SK-N-SH treated with all-trans-retinoic acid at 6 μM for 48 hours (cell line): ENCODE measurements at regions not wholly inside any gene's neighbourhood (a gene's known extent, or its start where the extent isn't known, plus 50 kb on each side); places are given as distances from the start of the nearest gene placed in this dataset.

Experiments used
- ATAC-seq: fragments of 200-7000 bp; cut with Tn5 transposase; 3 replicates; pipeline ENCODE4 v1.9.1; 2020; ENCODE audit warnings: mild to moderate bottlenecking, moderate library complexity
- ARNTL ChIP-seq: fragments of 450-650 bp; formaldehyde crosslinking; IDR thresholded peaks from 2 replicates; pipeline ENCODE4 v1.5.0; 2020; ENCODE audit warnings: low read depth, mild to moderate bottlenecking, moderate library complexity, borderline replicate concordance
- BACH2 ChIP-seq: fragments of 250-450 bp; sonication (Bioruptor Pico); IDR thresholded peaks from 2 replicates; pipeline ENCODE4 v1.9.0; 2021; ENCODE audit warnings: mild to moderate bottlenecking, borderline replicate concordance
- CREB5 ChIP-seq: fragments of 250-450 bp; sonication (Bioruptor Pico); IDR thresholded peaks from 2 replicates; pipeline ENCODE4 v1.5.1; 2020; ENCODE audit warnings: low read depth, mild to moderate bottlenecking, moderate library complexity
- CSRNP3 ChIP-seq: fragments of 250-450 bp; sonication (Bioruptor Pico); IDR thresholded peaks from 2 replicates; pipeline ENCODE4 v1.5.1; 2021; ENCODE audit warnings: mild to moderate bottlenecking, moderate library complexity
- GLIS3 ChIP-seq: fragments of 250-450 bp; sonication (Bioruptor Pico); IDR thresholded peaks from 2 replicates; pipeline ENCODE4 v1.5.0; 2020; ENCODE audit warnings: mild to moderate bottlenecking, moderate library complexity
- ISL1 ChIP-seq: fragments of 250-450 bp; sonication (Bioruptor Pico); IDR thresholded peaks from 2 replicates; pipeline ENCODE4 v2.1.2; 2022; ENCODE audit warnings: mild to moderate bottlenecking, moderate library complexity
- OSR1 ChIP-seq: fragments of 250-450 bp; sonication (Bioruptor Pico); IDR thresholded peaks from 2 replicates; pipeline ENCODE4 v1.8.0; 2022; ENCODE audit warnings: moderate library complexity, mild to moderate bottlenecking, inconsistent platforms
- PATZ1 ChIP-seq: fragments of 250-450 bp; sonication (Bioruptor Pico); IDR thresholded peaks from 2 replicates; pipeline ENCODE4 v1.8.0; 2020; ENCODE audit warnings: mild to moderate bottlenecking, moderate library complexity, borderline replicate concordance
- POU6F1 ChIP-seq: fragments of 250-450 bp; sonication (Bioruptor Pico); IDR thresholded peaks from 2 replicates; pipeline ENCODE4 v1.8.0; 2021; ENCODE audit warnings: low read depth, mild to moderate bottlenecking, moderate library complexity, borderline replicate concordance
- PPARA ChIP-seq: fragments of 250-450 bp; sonication (Bioruptor Pico); IDR thresholded peaks from 2 replicates; pipeline ENCODE4 v1.5.0; 2020; ENCODE audit warnings: mild to moderate bottlenecking, borderline replicate concordance
- RARB ChIP-seq: fragments of 250-450 bp; sonication (Bioruptor Pico); IDR thresholded peaks from 2 replicates; pipeline ENCODE4 v1.8.0; 2021; ENCODE audit warnings: mild to moderate bottlenecking, moderate library complexity
- SNAI2 ChIP-seq: fragments of 250-450 bp; sonication (Bioruptor Pico); IDR thresholded peaks from 2 replicates; pipeline ENCODE4 v1.5.0; 2020; ENCODE audit warnings: mild to moderate bottlenecking, moderate library complexity
- TCF4 ChIP-seq: fragments of 250-450 bp; sonication (Bioruptor Pico); IDR thresholded peaks from 2 replicates; pipeline ENCODE4 v1.8.0; 2021; ENCODE audit warnings: mild to moderate bottlenecking, moderate library complexity, borderline replicate concordance
- TOX ChIP-seq: fragments of 250-450 bp; sonication (Bioruptor Pico); IDR thresholded peaks from 2 replicates; pipeline ENCODE4 v1.8.0; 2021; ENCODE audit warnings: mild to moderate bottlenecking, moderate library complexity, borderline replicate concordance
- TSHZ2 ChIP-seq: fragments of 250-450 bp; sonication (Bioruptor Pico); IDR thresholded peaks from 2 replicates; pipeline ENCODE4 v1.5.0; 2020; ENCODE audit warnings: mild to moderate bottlenecking, moderate library complexity
- ZC3H10 ChIP-seq: fragments of 250-450 bp; sonication (Bioruptor Pico); IDR thresholded peaks from 2 replicates; pipeline ENCODE4 v1.5.1; 2021; ENCODE audit warnings: mild to moderate bottlenecking, moderate library complexity
- ZNF565 ChIP-seq: fragments of 450-650 bp; formaldehyde crosslinking; conservative IDR thresholded peaks from 2 replicates; pipeline ENCODE4 v1.5.0; 2020; ENCODE audit warnings: low read depth, mild to moderate bottlenecking, moderate library complexity
- ZNF70 ChIP-seq: fragments of 450-650 bp; formaldehyde crosslinking; IDR thresholded peaks from 2 replicates; pipeline ENCODE4 v1.5.0; 2020; ENCODE audit warnings: mild to moderate bottlenecking, moderate library complexity
- ZNF8 ChIP-seq: fragments of 450-650 bp; formaldehyde crosslinking; IDR thresholded peaks from 2 replicates; pipeline ENCODE4 v1.5.0; 2020; ENCODE audit warnings: mild to moderate bottlenecking, moderate library complexity

- TF ChIP-seq ZC3H10 (no peak), ZNF565 (CRISPR knock-in tag) (no peak), CREB5 (no peak), TOX (CRISPR knock-in tag) (no peak), ZNF8 (no peak), BACH2 (CRISPR knock-in tag) (no peak), CSRNP3 (CRISPR knock-in tag) (no peak), ZNF70 (CRISPR knock-in tag) (no peak), ISL1 (CRISPR knock-in tag) (no peak), TCF4 (no peak), RARB (no peak)
- TF ChIP-seq, all 23 proteins: peak for 0
- ATAC-seq, result peak; percentile 27; the same call in 1 of the 3 replicates
Measured at GRCh38 chr6:77106992-77107391, 356.3 kb downstream of the HTR1B start.

- TF ChIP-seq PATZ1 (CRISPR knock-in tag) (no peak), SNAI2 (CRISPR knock-in tag) (no peak), OSR1 (CRISPR knock-in tag) (no peak), CREB5 (no peak), ZNF70 (CRISPR knock-in tag) (no peak), TSHZ2 (CRISPR knock-in tag) (no peak), ARNTL (no peak), ZNF565 (CRISPR knock-in tag) (no peak), ZC3H10 (no peak), PPARA (CRISPR knock-in tag) (no peak), TOX (CRISPR knock-in tag) (no peak), BACH2 (CRISPR knock-in tag) (no peak), GLIS3 (CRISPR knock-in tag) (no peak), ZNF8 (no peak), POU6F1 (CRISPR knock-in tag) (no peak)
- no peak for ATAC-seq
Measured at GRCh38 chr6:77105091-77105490, 358.2 kb downstream of the HTR1B start.

- TF ChIP-seq BACH2 (CRISPR knock-in tag), result no peak
- TF ChIP-seq PATZ1 (CRISPR knock-in tag), result no peak
- no peak for TF ChIP-seq ISL1 (CRISPR knock-in tag)
- no peak for TF ChIP-seq CSRNP3 (CRISPR knock-in tag)
- ATAC-seq, result no peak
Measured at GRCh38 chr6:77097940-77098339, 365.4 kb downstream of the HTR1B start.
